ENCODE measurements at regions not wholly inside any gene's neighbourhood (a gene's known extent, or its start where the extent isn't known, plus 50 kb on each side); places are given as distances from the start of the nearest gene placed in this dataset.

DNA sequence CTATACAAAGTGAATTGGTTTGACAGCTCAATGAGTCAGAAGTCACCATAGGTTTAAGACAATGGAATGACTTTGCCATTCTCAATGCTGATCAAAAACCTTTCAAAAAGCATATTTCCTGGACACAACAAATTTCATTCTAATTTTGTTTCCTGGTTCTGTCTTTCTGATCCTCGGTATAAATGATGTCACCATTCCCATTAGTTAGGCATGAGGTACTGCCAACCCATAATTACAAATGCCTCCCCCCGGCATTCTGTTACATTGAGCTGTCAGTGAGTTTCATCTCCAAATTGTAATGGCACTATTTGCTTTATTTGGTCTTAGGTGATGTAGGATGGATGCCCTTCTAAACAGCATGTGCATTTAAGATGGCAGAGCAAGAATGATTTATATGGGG is 81.7 kb upstream of the NFE2L3 start:
- TF ChIP-seq CTCF (IDR thresholded peaks at IDR 0.05): no peak
- TF ChIP-seq POLR2A (IDR thresholded peaks at IDR 0.05): no peak
- no peak for TF ChIP-seq POLR2AphosphoS5 (IDR thresholded peaks at IDR 0.05)
- no peak for TF ChIP-seq EP300 (IDR thresholded peaks at IDR 0.05)
- Histone ChIP-seq H3K27ac (no peak overlapping the region), H3K4me3 (no peak overlapping the region), H3K4me1 (no peaks in the 10 kb centered on the region), H3K36me3 (no peaks in the 10 kb centered on the region), H3K9me3 (no peaks in the 10 kb centered on the region), H3K27me3 (peaks cover 0 to 20% (median 0%) of the 10 kb centered on the region in 3 donors)
- intact Hi-C loops (cut with DNase I): no loop called here
- 87 to 88% methylated on average over 2 of the region's 2 CpGs for WGBS, 2 donors
- no peak for DNase-seq

GRCh38 chr7:26071622-26072456 is 80.2 kb upstream of the NFE2L3 start:
- TF ChIP-seq EP300 (IDR thresholded peaks at IDR 0.05) (no peak), CTCF (IDR thresholded peaks at IDR 0.05) (no peak), POLR2AphosphoS5 (IDR thresholded peaks at IDR 0.05) (no peak), POLR2A (IDR thresholded peaks at IDR 0.05) (no peak)
- 81 to 82% methylated on average over 4 of the region's 4 CpGs for WGBS, 2 donors
- no peaks in the 10 kb centered on the region for H3K36me3 ChIP-seq
- no peaks in the 10 kb centered on the region for H3K9me3 ChIP-seq
- peaks cover 0 to 21% (median 6%) of the 10 kb centered on the region in 3 donors for H3K27me3 ChIP-seq
- no peaks in the 10 kb centered on the region for H3K4me1 ChIP-seq
- DNase-seq: no peak
- H3K27ac ChIP-seq: no peak overlapping the region
- no peak overlapping the region for H3K4me3 ChIP-seq
- intact Hi-C loops (cut with DNase I): no loop called here

GRCh38 chr7:26073041-26073440 is 79.0 kb upstream of the NFE2L3 start:
- no peaks in the 10 kb centered on the region for H3K9me3 ChIP-seq
- H3K36me3 ChIP-seq: no peaks in the 10 kb centered on the region
- DNase-seq: no peak
- H3K27ac ChIP-seq: no peak overlapping the region
- TF ChIP-seq CTCF (IDR thresholded peaks at IDR 0.05) (no peak), EP300 (IDR thresholded peaks at IDR 0.05) (no peak), POLR2A (IDR thresholded peaks at IDR 0.05) (no peak), POLR2AphosphoS5 (IDR thresholded peaks at IDR 0.05) (no peak)
- H3K4me3 ChIP-seq: no peak overlapping the region
- intact Hi-C loops (cut with DNase I): no loop called here
- WGBS, 2 donors: 78 to 79% methylated on average over 4 of the region's 4 CpGs
- peaks cover 0 to 4% (median 0%) of the 10 kb centered on the region in 4 donors for H3K4me1 ChIP-seq
- H3K27me3 ChIP-seq: peaks cover 0 to 25% (median 6%) of the 10 kb centered on the region in 3 donors

DNA sequence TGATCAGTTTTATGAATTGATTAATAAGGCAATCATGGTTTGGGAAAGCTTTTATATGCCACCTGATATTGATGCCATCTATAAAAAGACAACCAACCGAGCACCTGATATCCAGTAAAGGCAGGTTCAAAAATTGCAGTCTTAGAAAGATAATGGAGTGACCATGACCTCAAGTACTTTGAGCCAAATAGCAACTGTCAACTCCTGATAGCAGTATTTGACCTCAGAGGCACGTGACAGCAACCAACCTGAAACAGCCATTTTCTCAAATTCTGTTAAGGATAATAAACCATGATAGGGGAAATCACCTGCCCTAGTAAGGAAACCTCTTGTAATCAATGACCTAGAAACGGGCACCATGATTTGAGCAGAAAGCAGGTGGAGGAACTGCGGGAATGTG is 77.1 kb upstream of the NFE2L3 start:
- WGBS, 2 donors: 80 to 89% methylated on average over 4 of the region's 4 CpGs

More for the DNA sequence above, 77.1 kb upstream of the NFE2L3 start:
- peaks cover 0 to 33% (median 6%) of the 10 kb centered on the region in 3 donors for H3K27me3 ChIP-seq
- peaks cover 0 to 17% (median 13%) of the 10 kb centered on the region in 4 donors for H3K4me1 ChIP-seq
- intact Hi-C loops (cut with DNase I): loop anchor here (5.0 kb wide), 2 partner anchors 122 to 287 kb away; no protein-coding TSS in a partner anchor
- H3K4me3 ChIP-seq: no peak overlapping the region
- H3K9me3 ChIP-seq: no peaks in the 10 kb centered on the region
- no peak for TF ChIP-seq EP300 (IDR thresholded peaks at IDR 0.05)
- TF ChIP-seq CTCF (IDR thresholded peaks at IDR 0.05): no peak
- TF ChIP-seq POLR2AphosphoS5 (IDR thresholded peaks at IDR 0.05): no peak
- TF ChIP-seq POLR2A (IDR thresholded peaks at IDR 0.05): no peak
- no peak for DNase-seq
- no peak overlapping the region for H3K27ac ChIP-seq
- no peaks in the 10 kb centered on the region for H3K36me3 ChIP-seq

All from sigmoid colon (tissue), 6 donors.